PC-9 (cell line): ENCODE measurements at regions not wholly inside any gene's neighbourhood (a gene's known extent, or its start where the extent isn't known, plus 50 kb on each side); places are given as distances from the start of the nearest gene placed in this dataset.

Experiments
- EZH2 ChIP-seq: fragments of 200-600 bp; sonication (generic); IDR thresholded peaks from 2 replicates; pipeline ENCODE4 v1.8.0; 2017; ENCODE audit warnings: antibody characterized with exemption, low read depth
- TF ChIP-seq, protein P1 (sequence below): fragments of 200-600 bp; sonication (generic); conservative IDR thresholded peaks from 2 replicates; pipeline ENCODE4 v1.6.1; 2017; ENCODE audit warnings: mixed run types, antibody characterized with exemption, mild to moderate bottlenecking, moderate library complexity

DNA sequence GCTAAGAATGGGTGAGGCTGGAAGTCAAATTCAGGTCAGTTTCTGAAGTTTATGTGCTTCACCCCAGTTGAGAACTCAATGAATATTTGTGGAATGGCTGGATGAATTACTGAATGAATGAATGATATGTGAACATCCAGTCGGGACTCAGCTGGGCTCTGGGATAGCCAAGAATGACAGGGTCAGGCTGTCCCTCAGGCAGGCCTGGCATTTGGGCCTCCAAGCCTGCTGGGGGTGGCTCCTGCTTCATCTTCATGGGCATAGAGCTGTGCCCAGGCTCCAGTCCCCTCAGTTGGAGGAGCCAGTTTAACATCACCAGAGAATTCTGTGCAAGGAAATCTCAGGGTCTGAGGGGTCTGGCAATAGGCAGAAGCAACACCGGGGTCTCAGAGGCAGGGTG lies 185.8 kb downstream of the PHETA1 start:
- TF ChIP-seq, protein P1, sequence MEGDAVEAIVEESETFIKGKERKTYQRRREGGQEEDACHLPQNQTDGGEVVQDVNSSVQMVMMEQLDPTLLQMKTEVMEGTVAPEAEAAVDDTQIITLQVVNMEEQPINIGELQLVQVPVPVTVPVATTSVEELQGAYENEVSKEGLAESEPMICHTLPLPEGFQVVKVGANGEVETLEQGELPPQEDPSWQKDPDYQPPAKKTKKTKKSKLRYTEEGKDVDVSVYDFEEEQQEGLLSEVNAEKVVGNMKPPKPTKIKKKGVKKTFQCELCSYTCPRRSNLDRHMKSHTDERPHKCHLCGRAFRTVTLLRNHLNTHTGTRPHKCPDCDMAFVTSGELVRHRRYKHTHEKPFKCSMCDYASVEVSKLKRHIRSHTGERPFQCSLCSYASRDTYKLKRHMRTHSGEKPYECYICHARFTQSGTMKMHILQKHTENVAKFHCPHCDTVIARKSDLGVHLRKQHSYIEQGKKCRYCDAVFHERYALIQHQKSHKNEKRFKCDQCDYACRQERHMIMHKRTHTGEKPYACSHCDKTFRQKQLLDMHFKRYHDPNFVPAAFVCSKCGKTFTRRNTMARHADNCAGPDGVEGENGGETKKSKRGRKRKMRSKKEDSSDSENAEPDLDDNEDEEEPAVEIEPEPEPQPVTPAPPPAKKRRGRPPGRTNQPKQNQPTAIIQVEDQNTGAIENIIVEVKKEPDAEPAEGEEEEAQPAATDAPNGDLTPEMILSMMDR = no peak
- TF ChIP-seq EZH2 = no peak
